Activated naive CD4-positive, alpha-beta T cell treated with anti-CD3 and anti-CD28 coated beads, Interleukin-2, amount 50 U/mL, for 72 hours (primary cell): ENCODE measurements at regions not wholly inside any gene's neighbourhood (a gene's known extent, or its start where the extent isn't known, plus 50 kb on each side); places are given as distances from the start of the nearest gene placed in this dataset.
A peak's percentile ranks its signal among the peaks of the same experiment; 100 is the strongest.
"Not testable (repeated sequence)": the region's sequence is repeated elsewhere in the genome, so short reads cannot be mapped to it uniquely, and the experiment has no call there.

Source experiments
- ATAC-seq, 2 donors: fragments of 150-1000 bp; cut with Tn5 transposase; 2 replicates each; pipeline ENCODE4 v1.10.0; 2021; ENCODE audit warnings: mild to moderate bottlenecking in 2 of 2, moderate library complexity in 2 of 2
- DNase-seq, 2 donors: peaks; one replicate each; pipeline ENCODE4 v3.0.0; 2021 to 2022; ENCODE audit warnings: low spot score in 2 of 2
- H3K27ac Mint-ChIP-seq, 2 donors: one replicate each; pipeline ENCODE4 v1.8.0; 2022; ENCODE audit warnings: mild to moderate bottlenecking in 2 of 2, mixed read lengths in 2 of 2
- H3K36me3 Mint-ChIP-seq, 2 donors: one replicate each; pipeline ENCODE4 v1.8.0; 2022; ENCODE audit warnings: mixed read lengths in 2 of 2
- H3K9me3 Mint-ChIP-seq, 2 donors: one replicate each; pipeline ENCODE4 v1.8.0; 2022; ENCODE audit warnings: mixed read lengths in 2 of 2

GRCh38 chr17:21573961-21574610 is 118.2 kb upstream of the KCNJ18 start:
- H3K36me3 Mint-ChIP-seq: peaks cover 12 to 13% of the 10 kb centered on the region in 2 donors
- DNase-seq (peak in 1 of 2 donors; percentile 32), ATAC-seq (peak; percentile 71 to 79)
- H3K9me3 Mint-ChIP-seq: peaks cover 5 to 10% of the 10 kb centered on the region in 2 donors
- no peak overlapping the region for H3K27ac Mint-ChIP-seq

DNA sequence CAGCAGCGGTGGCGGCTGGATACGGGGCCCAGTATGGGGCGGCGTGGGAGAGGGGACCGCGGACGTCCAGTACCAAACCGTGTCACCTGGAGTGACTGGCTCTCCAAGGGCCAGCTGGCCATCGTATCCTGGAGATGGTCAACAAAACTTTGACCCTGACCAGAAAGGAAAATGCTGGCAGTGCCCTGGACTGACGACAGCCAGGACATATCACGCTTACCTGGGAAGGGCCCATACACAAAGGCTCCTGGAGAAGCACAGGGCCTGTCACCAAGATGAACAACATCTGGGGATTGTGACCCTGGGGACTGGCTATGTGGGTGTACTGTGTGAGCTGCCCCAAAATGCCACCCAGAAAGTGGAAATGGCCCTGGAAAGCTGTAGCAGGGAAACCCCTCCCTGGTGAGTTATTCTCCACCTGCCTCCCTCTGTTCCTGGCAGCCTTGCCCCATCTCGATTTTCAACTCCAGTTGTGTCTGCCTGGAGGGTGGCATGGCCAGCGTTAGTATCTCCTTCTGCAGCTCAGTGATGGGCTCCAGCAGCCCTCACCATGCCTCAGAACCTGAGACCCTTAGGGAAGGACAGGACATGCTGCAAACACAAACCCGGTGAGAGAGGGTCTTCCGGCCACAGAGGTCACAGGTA is 117.6 kb upstream of the KCNJ18 start:
- not testable (repeated sequence) for H3K27ac Mint-ChIP-seq, H3K9me3 Mint-ChIP-seq, H3K36me3 Mint-ChIP-seq, DNase-seq
- peak in 1 of 2 donors; percentile 20 for ATAC-seq

DNA sequence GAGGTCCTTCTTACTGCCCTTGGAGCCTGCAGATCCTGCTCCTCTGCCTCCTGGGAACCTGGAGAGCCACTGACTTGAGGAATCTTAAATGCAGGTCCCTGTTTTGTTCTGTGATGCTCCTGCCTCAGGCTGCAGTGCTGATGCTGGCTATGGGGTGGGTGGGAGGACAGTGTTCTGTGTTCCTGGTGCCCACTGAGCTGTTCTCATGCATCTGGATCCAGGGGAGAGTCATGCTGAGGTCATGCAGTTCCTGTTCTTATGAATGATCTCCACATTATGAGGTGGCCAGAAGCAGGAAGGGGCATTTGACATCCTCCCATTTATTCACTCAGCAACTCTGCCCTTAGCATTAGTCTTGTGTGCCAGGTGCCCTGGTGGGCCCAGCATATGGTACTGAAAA is 113.5 kb upstream of the KCNJ18 start:
- not testable (repeated sequence) for ATAC-seq, DNase-seq, H3K9me3 Mint-ChIP-seq, H3K27ac Mint-ChIP-seq, H3K36me3 Mint-ChIP-seq

DNA sequence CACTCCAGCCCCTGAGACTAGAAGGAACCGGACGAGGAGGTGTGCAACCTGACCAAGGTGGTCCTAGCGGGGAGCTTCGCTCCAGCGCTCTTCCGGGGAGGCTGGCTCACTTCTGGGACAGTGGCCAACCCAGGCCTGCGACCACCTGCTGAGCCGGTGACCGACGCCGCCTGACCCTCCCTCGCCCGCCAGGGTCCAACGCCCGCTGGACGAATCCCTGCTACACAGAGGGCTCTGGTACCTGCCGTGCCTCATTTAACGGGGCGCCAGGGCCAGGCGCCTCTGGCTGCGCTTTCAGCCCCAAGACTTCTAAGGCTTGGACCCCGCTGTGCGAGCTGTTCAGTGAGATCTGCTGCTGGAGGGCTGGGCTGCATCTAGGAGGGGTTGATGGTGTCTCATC is 99.5 kb upstream of the KCNJ18 start:
- Mint-ChIP-seq H3K27ac (no peak overlapping the region), H3K36me3 (no peaks in the 10 kb centered on the region), H3K9me3 (no peaks in the 10 kb centered on the region)
- no peak for ATAC-seq
- no peak for DNase-seq

DNA sequence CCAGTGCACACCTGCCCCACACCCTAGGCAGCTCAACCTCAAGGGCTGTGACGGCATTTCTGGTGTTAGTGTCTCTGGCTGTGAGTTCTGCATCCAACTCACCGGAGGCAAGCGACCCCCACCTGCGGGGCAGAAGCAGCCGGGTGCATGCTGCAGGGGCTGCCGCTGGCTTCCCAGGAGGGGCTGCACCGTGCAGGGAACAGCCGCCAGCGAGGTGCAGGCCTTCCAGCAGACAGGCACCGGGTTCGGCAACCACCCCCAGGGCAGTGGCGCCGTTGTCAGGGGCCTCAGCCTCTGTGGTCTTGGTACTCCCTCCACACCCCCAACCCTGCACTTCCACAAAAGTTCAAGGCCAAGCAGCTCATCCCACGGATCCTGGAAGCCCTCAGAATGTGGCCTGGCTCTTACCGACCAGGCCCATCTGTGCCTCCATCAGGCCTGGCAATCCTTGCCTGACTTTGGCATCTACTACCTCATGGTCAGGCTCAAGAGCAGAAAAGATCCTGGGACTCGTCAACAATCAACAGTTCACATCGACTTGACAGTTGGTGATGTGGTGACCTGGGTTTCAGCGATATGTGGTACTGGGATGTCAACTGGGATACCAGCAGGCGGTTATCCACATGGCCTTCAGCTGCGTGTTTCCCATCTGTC is 98.7 kb upstream of the KCNJ18 start:
- not testable (repeated sequence) for ATAC-seq, DNase-seq, H3K27ac Mint-ChIP-seq, H3K9me3 Mint-ChIP-seq, H3K36me3 Mint-ChIP-seq

DNA sequence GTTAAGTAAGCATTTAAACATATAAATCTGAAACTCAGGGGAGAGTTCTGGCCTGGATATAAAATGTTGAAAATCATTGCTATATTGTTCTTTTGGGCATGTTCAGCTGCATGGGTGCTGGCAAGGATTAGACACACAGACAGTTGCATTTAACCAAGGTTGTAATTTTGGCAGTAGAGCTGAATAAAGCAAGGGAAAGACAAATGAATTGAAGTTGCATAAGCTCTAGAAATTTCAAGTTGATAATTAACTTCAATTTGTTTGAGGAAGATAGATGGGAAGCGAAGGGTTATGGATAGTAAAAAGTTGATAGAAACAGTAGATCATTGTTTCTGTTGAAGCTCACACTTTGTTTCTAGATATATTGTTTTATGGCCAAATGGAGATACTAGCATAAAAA is 97.2 kb upstream of the KCNJ18 start:
- no peak overlapping the region for H3K27ac Mint-ChIP-seq
- H3K36me3 Mint-ChIP-seq: no peaks in the 10 kb centered on the region
- ATAC-seq (no peak), DNase-seq (no peak)
- H3K9me3 Mint-ChIP-seq: no peaks in the 10 kb centered on the region

- ATAC-seq (no peak), DNase-seq (no peak)
- Mint-ChIP-seq H3K27ac (no peak overlapping the region), H3K9me3 (no peaks in the 10 kb centered on the region), H3K36me3 (no peaks in the 10 kb centered on the region)
These were observed 90.1 kb upstream of the KCNJ18 start for GRCh38 chr17:21602176-21602575.

DNA sequence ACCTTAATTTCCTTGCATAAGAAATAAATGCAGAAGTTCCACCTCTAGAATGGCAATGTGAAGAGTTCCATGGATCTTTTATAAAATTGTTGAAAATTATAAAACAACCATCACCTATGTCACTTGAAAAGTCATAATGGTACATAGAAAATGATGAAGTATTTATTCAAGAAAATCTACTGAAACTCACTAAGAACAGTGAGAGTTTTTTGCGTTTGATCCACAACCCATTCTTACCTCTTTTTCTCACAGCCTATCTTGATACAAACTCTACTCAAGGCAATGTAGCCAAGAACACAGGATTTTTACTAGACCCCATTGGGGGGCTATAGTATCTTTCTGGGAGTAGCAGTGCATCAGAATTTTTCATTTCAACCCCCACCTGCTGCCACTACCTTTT is 89.0 kb upstream of the KCNJ18 start:
- H3K9me3 Mint-ChIP-seq, H3K36me3 Mint-ChIP-seq, H3K27ac Mint-ChIP-seq, DNase-seq, ATAC-seq: not testable (repeated sequence)

DNA sequence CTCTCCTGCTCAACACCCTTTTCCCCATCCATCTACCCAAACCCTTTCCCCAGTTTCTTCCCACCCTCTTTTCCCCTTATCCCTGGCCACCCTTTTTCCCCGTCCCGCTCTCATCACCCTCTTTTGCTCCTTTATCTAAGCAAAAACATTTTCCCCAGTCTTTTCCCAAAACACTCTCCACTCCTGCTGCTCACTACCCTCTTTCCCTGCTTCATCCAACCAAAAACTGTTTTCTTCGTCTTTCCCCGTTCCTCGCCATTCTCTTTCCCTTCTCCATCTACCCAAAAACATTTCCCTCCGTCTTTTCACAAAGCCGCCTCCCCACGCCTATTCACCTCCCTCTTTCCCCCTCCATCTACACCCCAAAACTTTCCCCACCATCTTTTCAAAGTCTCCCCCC is 80.9 kb upstream of the KCNJ18 start:
- H3K27ac Mint-ChIP-seq, H3K36me3 Mint-ChIP-seq, H3K9me3 Mint-ChIP-seq, DNase-seq, ATAC-seq: not testable (repeated sequence)

DNA sequence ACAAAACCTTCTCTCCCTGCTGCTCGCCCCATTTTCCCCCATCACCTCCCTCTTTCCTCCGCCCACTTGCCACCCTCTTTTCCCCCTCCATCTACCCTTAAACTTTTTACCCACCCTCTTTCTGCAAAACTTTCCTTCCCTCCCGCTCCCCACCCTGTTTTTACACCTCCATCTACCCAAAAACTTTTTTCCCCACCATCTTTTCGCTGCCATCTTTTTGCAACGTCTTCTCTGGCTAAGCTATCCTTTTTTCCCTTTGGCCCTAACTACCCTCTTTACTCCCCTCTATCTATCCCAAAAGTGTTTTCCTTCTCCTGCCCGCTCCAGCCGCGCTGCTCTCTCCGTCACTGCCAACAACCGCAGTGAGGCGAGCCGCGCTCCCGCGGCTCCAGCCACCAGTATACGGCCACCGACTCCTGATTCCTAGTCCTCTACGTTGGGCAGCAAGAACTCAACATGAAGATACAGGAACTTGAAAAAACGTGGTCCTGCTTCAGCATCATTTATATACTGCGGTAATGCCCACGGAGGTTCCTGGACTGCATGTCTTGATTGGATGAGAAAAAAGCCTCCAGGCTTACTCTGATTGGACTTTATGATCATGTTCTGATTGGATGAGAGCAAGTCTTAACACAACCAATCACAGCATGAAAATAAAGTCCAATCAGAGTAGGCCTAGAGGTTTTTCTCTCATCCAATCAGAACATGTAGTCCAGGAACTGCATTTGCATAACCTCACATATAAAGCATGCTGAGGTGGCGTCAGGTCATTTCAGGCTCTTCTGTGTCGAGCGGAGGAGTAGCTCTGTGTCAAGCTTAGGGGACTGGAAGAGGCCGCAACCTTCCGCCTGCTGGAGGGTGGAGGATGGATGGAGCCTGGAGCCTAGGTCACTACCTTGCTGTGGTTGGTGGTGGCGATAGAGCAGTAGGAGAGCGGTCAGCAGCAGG is 79.9 kb upstream of the KCNJ18 start:
- ATAC-seq: not testable (repeated sequence)

DNA sequence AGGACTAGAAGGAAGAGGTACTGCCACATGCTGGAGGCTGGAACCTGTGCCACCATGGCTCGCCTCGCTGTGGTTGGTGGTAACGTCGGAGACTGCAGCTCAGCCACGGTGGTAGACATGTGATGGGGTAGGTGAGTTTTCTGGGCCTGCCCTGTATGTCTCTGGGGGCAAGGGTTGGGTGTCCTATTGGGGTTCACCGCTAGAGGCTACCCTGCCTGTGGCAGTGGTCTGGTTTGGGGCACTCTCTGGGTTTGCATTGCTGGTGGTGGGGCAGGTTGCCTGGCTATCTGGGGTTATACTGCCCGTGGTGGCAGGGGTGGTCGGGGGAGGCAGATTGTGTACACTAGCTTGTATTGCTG is 79.3 kb upstream of the KCNJ18 start:
- Mint-ChIP-seq H3K9me3 (no peaks in the 10 kb centered on the region), H3K27ac (no peak overlapping the region), H3K36me3 (peaks cover 0 to 6% of the 10 kb centered on the region in 2 donors)
- ATAC-seq (no peak), DNase-seq (no peak)

More for the DNA sequence above, 79.9 kb upstream of the KCNJ18 start:
- not testable (repeated sequence) for H3K36me3 Mint-ChIP-seq, H3K9me3 Mint-ChIP-seq, H3K27ac Mint-ChIP-seq, DNase-seq

GRCh38 chr17:21626987-21627386 is 65.3 kb upstream of the KCNJ18 start:
- not testable (repeated sequence) for ATAC-seq, H3K9me3 Mint-ChIP-seq, H3K27ac Mint-ChIP-seq, H3K36me3 Mint-ChIP-seq, DNase-seq
